A549 (cell line): ENCODE measurements at regions not wholly inside any gene's neighbourhood (a gene's known extent, or its start where the extent isn't known, plus 50 kb on each side); places are given as distances from the start of the nearest gene placed in this dataset.

ENCODE experiments used
- BHLHE40 ChIP-seq: IDR thresholded peaks from 2 replicates; pipeline ENCODE4 v1.6.1; 2012; ENCODE audit warnings: low read depth, low read length, inconsistent platforms
- CTCF ChIP-seq: fragments of >200 bp; sonication (Bioruptor Twin); formaldehyde crosslinking; IDR thresholded peaks from 3 replicates; pipeline ENCODE4 v1.5.1; 2016
- JUN ChIP-seq, 2 experiments: fragments of >200 bp; sonication (Bioruptor Twin); formaldehyde crosslinking; IDR thresholded peaks; 2 replicates in 1 of 2; 3 replicates in 1 of 2; pipeline ENCODE4 v1.6.1; 2016 to 2017
- POLR2A ChIP-seq: IDR thresholded peaks from 2 replicates; pipeline ENCODE4 v1.6.1; 2012; ENCODE audit warnings: mild to moderate bottlenecking, low read length
- POLR2AphosphoS2 ChIP-seq: conservative IDR thresholded peaks from 2 replicates; pipeline ENCODE4 v1.6.1; 2012; ENCODE audit warnings: low read length, improper control_type of control experiment, inconsistent platforms

DNA sequence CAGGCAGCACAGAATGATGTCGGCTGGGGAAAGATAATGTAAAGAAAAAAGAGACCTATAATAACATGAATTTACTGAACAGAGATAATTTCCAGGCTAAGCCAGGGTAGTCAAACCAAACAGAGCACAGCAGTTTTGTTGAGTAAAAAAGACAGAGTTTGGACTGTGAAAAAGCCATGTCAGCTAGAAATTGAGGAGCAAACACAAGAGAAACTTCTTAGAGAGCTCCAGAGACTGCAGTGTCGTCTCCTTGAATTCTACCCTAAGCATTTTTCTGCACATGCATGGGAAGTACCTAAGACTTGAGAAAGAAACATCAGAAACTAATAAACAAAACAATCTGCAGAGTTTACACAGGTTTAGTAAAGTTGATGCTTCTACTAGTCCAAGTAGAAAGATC, 1098.8 kb upstream of the CDH8 start:
- TF ChIP-seq CTCF (no peak), POLR2A (no peak), JUN (IDR thresholded peaks at IDR 0.05) (no peak), POLR2AphosphoS2 (no peak), BHLHE40 (no peak)
